HL-60 (cell line): ENCODE measurements at regions not wholly inside any gene's neighbourhood (a gene's known extent, or its start where the extent isn't known, plus 50 kb on each side); places are given as distances from the start of the nearest gene placed in this dataset.

Experiments used
- GABPA ChIP-seq: IDR thresholded peaks from 2 replicates; pipeline ENCODE4 v1.6.1; 2012; ENCODE audit warnings: low read depth
- POLR2AphosphoS5 ChIP-seq: IDR thresholded peaks from 2 replicates; pipeline ENCODE4 v1.6.1; 2012; ENCODE audit warnings: low read depth
- TF ChIP-seq, protein P1 (sequence below): IDR thresholded peaks from one replicate; pipeline ENCODE4 v1.5.1; 2011; ENCODE audit warnings: low read length, control low read depth, inconsistent platforms; ENCODE audit not compliant: insufficient read depth

DNA sequence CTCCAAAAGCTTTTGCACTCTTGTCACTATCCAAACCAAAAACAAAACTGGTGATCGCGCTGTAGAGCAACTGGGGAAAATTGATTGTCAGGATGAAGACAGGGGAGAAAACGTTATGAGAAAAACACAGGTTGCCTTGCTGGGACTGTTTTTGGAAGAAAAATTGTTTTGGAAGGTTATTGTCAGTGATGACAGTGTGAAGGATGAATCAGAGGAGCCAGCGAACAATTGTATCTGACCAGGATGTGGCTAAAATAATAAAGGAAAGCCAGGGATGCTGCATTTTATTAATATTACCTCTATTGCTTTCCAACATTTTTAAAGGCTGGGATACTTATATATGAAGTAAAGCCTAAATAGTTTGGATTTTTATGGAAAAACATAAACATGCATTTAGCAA lies 334.0 kb downstream of the SPRY2 start:
- TF ChIP-seq, protein P1, sequence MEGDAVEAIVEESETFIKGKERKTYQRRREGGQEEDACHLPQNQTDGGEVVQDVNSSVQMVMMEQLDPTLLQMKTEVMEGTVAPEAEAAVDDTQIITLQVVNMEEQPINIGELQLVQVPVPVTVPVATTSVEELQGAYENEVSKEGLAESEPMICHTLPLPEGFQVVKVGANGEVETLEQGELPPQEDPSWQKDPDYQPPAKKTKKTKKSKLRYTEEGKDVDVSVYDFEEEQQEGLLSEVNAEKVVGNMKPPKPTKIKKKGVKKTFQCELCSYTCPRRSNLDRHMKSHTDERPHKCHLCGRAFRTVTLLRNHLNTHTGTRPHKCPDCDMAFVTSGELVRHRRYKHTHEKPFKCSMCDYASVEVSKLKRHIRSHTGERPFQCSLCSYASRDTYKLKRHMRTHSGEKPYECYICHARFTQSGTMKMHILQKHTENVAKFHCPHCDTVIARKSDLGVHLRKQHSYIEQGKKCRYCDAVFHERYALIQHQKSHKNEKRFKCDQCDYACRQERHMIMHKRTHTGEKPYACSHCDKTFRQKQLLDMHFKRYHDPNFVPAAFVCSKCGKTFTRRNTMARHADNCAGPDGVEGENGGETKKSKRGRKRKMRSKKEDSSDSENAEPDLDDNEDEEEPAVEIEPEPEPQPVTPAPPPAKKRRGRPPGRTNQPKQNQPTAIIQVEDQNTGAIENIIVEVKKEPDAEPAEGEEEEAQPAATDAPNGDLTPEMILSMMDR: no peak
- TF ChIP-seq GABPA (no peak), POLR2AphosphoS5 (no peak)
